Fibroblast of pulmonary artery (primary cell): ENCODE measurements at regions not wholly inside any gene's neighbourhood (a gene's known extent, or its start where the extent isn't known, plus 50 kb on each side); places are given as distances from the start of the nearest gene placed in this dataset.

Source experiments
- DNase-seq: peaks from one replicate; pipeline ENCODE4 v3.0.0-alpha.2; 2010; ENCODE audit warnings: low read depth
- H3K4me3 ChIP-seq: replicated peaks from 2 replicates; pipeline ENCODE4 v1.5.1; 2011; ENCODE audit warnings: low read depth, mild to moderate bottlenecking, control low read depth, low read length, moderate library complexity
- CTCF ChIP-seq: IDR thresholded peaks from 2 replicates; pipeline ENCODE4 v1.5.1; 2011; ENCODE audit warnings: mild to moderate bottlenecking, control low read depth, low read length, inconsistent platforms; ENCODE audit errors: missing control alignments

- TF ChIP-seq CTCF = no peak
- no peak for DNase-seq
- H3K4me3 ChIP-seq = no peak overlapping the region
These were observed 314.3 kb downstream of the SOX9 start for GRCh38 chr17:72434991-72435618.

GRCh38 chr17:72438783-72439182, 318.0 kb downstream of the SOX9 start:
- TF ChIP-seq CTCF = no peak
- H3K4me3 ChIP-seq = no peak overlapping the region
- no peak for DNase-seq

- TF ChIP-seq CTCF = no peak
- DNase-seq = no peak
- no peak overlapping the region for H3K4me3 ChIP-seq
These were observed 319.2 kb downstream of the SOX9 start for GRCh38 chr17:72439893-72440502.

- DNase-seq = no peak
- no peak for TF ChIP-seq CTCF
- no peak overlapping the region for H3K4me3 ChIP-seq
These were observed 320.1 kb downstream of the SOX9 start for GRCh38 chr17:72440961-72441360.

GRCh38 chr17:72441909-72442308, 321.1 kb downstream of the SOX9 start:
- no peak overlapping the region for H3K4me3 ChIP-seq
- TF ChIP-seq CTCF = no peak
- no peak for DNase-seq

- no peak for TF ChIP-seq CTCF
- DNase-seq = no peak
- no peak overlapping the region for H3K4me3 ChIP-seq
These were observed 323.8 kb downstream of the SOX9 start for GRCh38 chr17:72444517-72445054.
